NT2/D1 (cell line): ENCODE measurements at regions not wholly inside any gene's neighbourhood (a gene's known extent, or its start where the extent isn't known, plus 50 kb on each side); places are given as distances from the start of the nearest gene placed in this dataset.

Source experiments
- YY1 ChIP-seq: IDR thresholded peaks from 2 replicates; pipeline ENCODE4 v1.6.1; 2011; ENCODE audit not compliant: insufficient read length, insufficient read depth
- ZNF274 ChIP-seq: IDR thresholded peaks from 2 replicates; pipeline ENCODE4 v1.6.1; 2011; ENCODE audit warnings: mild to moderate bottlenecking, low read depth, low read length

DNA sequence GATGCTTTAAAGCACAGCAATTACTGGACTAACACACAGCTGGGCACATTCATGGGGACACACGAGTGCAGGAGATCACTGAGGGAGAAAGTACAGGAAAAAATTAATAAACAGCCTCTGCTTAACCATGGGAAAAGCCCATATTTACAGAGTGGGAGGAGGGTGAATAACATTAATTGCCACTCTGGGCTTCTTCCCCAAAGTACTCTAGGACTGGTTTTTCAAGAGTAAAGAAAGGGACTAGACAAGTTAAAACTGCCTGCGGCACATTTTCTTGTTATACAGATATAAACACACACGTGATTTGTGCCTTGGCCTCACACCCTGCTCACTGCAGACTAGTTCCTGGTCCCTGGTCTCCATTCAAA is 179.7 kb upstream of the TET2 start:
- TF ChIP-seq YY1 (no peak), ZNF274 (no peak)
